Trophoblast cell (in vitro differentiated cells and primary cell): ENCODE measurements at regions not wholly inside any gene's neighbourhood (a gene's known extent, or its start where the extent isn't known, plus 50 kb on each side); places are given as distances from the start of the nearest gene placed in this dataset.
"Not testable (repeated sequence)": the region's sequence is repeated elsewhere in the genome, so short reads cannot be mapped to it uniquely, and the experiment has no call there.

Experiments
- DNase-seq, 2 donors: peaks; one replicate each; pipeline ENCODE4 v3.0.0-alpha.2; 2016
- H2AFZ ChIP-seq: 2 replicates; pipeline ENCODE4 v1.6.1; 2013; ENCODE audit warnings: low read length, moderate library complexity, mild to moderate bottlenecking; ENCODE audit not compliant: insufficient read depth, poor library complexity
- H2AK5ac ChIP-seq: 2 replicates; pipeline ENCODE4 v1.6.1; 2013; ENCODE audit warnings: mild to moderate bottlenecking, low read length
- H2BK120ac ChIP-seq: 2 replicates; pipeline ENCODE4 v1.6.1; 2013; ENCODE audit warnings: low read length, mild to moderate bottlenecking, moderate library complexity; ENCODE audit not compliant: insufficient read depth, poor library complexity
- H2BK12ac ChIP-seq: 2 replicates; pipeline ENCODE4 v1.6.1; 2013; ENCODE audit warnings: mild to moderate bottlenecking, low read length, moderate library complexity
- H2BK5ac ChIP-seq: 2 replicates; pipeline ENCODE4 v1.6.1; 2013; ENCODE audit warnings: low read length, low read depth, moderate library complexity, mild to moderate bottlenecking; ENCODE audit not compliant: poor library complexity
- H3K14ac ChIP-seq: 2 replicates; pipeline ENCODE4 v1.6.1; 2013; ENCODE audit warnings: mild to moderate bottlenecking, low read length
- H3K18ac ChIP-seq: 2 replicates; pipeline ENCODE4 v1.6.1; 2013; ENCODE audit warnings: mild to moderate bottlenecking, low read length
- H3K23ac ChIP-seq: 2 replicates; pipeline ENCODE4 v1.6.1; 2013; ENCODE audit warnings: low read length
- H3K27ac ChIP-seq: 2 replicates; pipeline ENCODE4 v1.5.1; 2013; ENCODE audit warnings: low read depth, mild to moderate bottlenecking, inconsistent platforms, low read length, moderate library complexity
- H3K27me3 ChIP-seq: 2 replicates; pipeline ENCODE4 v1.6.1; 2013; ENCODE audit warnings: inconsistent platforms, mild to moderate bottlenecking, low read length, moderate library complexity; ENCODE audit not compliant: insufficient read depth
- H3K36me3 ChIP-seq, 2 experiments: 1 replicate in 1 of 2; 2 replicates in 1 of 2; pipeline ENCODE4 v1.6.1; 2013; ENCODE audit warnings: low read length in 2 of 2, mild to moderate bottlenecking in 2 of 2, moderate library complexity in 1 of 2; ENCODE audit not compliant: insufficient read depth in 2 of 2, control insufficient read depth in 1 of 2
- H3K4ac ChIP-seq: 2 replicates; pipeline ENCODE4 v1.6.1; 2013; ENCODE audit warnings: low read depth, mild to moderate bottlenecking, low read length, moderate library complexity
- H3K4me1 ChIP-seq, 2 experiments: 1 replicate in 1 of 2; 2 replicates in 1 of 2; pipeline ENCODE4 v1.6.1; 2013; ENCODE audit warnings: low read length in 2 of 2, mild to moderate bottlenecking in 2 of 2, moderate library complexity in 1 of 2; ENCODE audit not compliant: insufficient read depth in 2 of 2, control insufficient read depth in 1 of 2
- H3K4me2 ChIP-seq: 2 replicates; pipeline ENCODE4 v1.6.1; 2013; ENCODE audit warnings: inconsistent platforms, mild to moderate bottlenecking, low read length, moderate library complexity
- H3K4me3 ChIP-seq: 2 replicates; pipeline ENCODE4 v1.5.1; 2013; ENCODE audit warnings: mild to moderate bottlenecking, low read depth, low read length, inconsistent platforms
- H3K79me1 ChIP-seq: one replicate; pipeline ENCODE4 v1.6.1; 2013; ENCODE audit warnings: low read length
- H3K79me2 ChIP-seq: 2 replicates; pipeline ENCODE4 v1.6.1; 2013; ENCODE audit warnings: low read length, mild to moderate bottlenecking; ENCODE audit not compliant: control insufficient read depth, insufficient read depth, poor library complexity
- H3K9ac ChIP-seq: 2 replicates; pipeline ENCODE4 v1.6.1; 2013; ENCODE audit warnings: mild to moderate bottlenecking, low read length
- H3K9me3 ChIP-seq: 2 replicates; pipeline ENCODE4 v1.6.1; 2013; ENCODE audit warnings: low read depth, mild to moderate bottlenecking, control low read depth, inconsistent platforms, low read length; ENCODE audit not compliant: insufficient read depth
- H4K12ac ChIP-seq: 2 replicates; pipeline ENCODE4 v1.6.1; 2013; ENCODE audit warnings: low read depth, mild to moderate bottlenecking, low read length, moderate library complexity
- H4K8ac ChIP-seq: 2 replicates; pipeline ENCODE4 v1.6.1; 2013; ENCODE audit warnings: low read depth, mild to moderate bottlenecking, low read length, moderate library complexity
- H4K91ac ChIP-seq: one replicate; pipeline ENCODE4 v1.6.1; 2013; ENCODE audit warnings: low read depth, mild to moderate bottlenecking, low read length, moderate library complexity
- WGBS: extraction: QIAGEN DNeasy Blood & Tissue Kit; methylation state at CpG from one replicate; pipeline ENCODE4 v1.1.7; 2013; ENCODE audit warnings: missing lambda C conversion rate; ENCODE audit not compliant: insufficient read length, insufficient coverage; ENCODE audit errors: extremely low coverage; 5-methylcytosine and 5-hydroxymethylcytosine counted together

- Histone ChIP-seq H4K91ac (no peak overlapping the region), H4K8ac (no peak overlapping the region), H3K4me1 (peaks cover 2 to 3% of the 10 kb centered on the region in 2 experiments), H3K4me3 (no peak overlapping the region), H3K4me2 (no peak overlapping the region), H3K18ac (no peak overlapping the region), H2BK12ac (no peak overlapping the region), H2BK5ac (no peak overlapping the region), H3K79me2 (no peaks in the 10 kb centered on the region), H3K79me1 (no peaks in the 10 kb centered on the region), H3K27me3 (no peaks in the 10 kb centered on the region), H2AFZ (no peak overlapping the region), H3K36me3 (no peaks in the 10 kb centered on the region), H2AK5ac (no peak overlapping the region), H3K14ac (no peak overlapping the region), H2BK120ac (no peak overlapping the region), H4K12ac (no peak overlapping the region), H3K4ac (no peak overlapping the region), H3K27ac (no peak overlapping the region), H3K23ac (no peak overlapping the region), H3K9ac (no peak overlapping the region), H3K9me3 (no peaks in the 10 kb centered on the region)
- WGBS = no CpG with 5 or more reads among the region's 1 CpG
- DNase-seq = no peak
These were observed 523.1 kb downstream of the HTR1B start for GRCh38 chr6:76940191-76940590.

GRCh38 chr6:76914737-76915136, 548.6 kb downstream of the HTR1B start:
- WGBS = no CpG with 5 or more reads among the region's 2 CpGs
- Histone ChIP-seq H3K14ac (no peak overlapping the region), H3K79me1 (no peaks in the 10 kb centered on the region), H3K9me3 (no peaks in the 10 kb centered on the region), H2AK5ac (no peak overlapping the region), H2BK12ac (no peak overlapping the region), H4K12ac (no peak overlapping the region), H4K91ac (no peak overlapping the region), H3K36me3 (no peaks in the 10 kb centered on the region), H3K18ac (no peak overlapping the region), H3K23ac (no peak overlapping the region), H3K4me3 (no peak overlapping the region), H3K9ac (no peak overlapping the region), H3K27ac (no peak overlapping the region), H2BK5ac (no peak overlapping the region), H3K27me3 (no peaks in the 10 kb centered on the region), H3K4me2 (no peak overlapping the region), H3K4ac (no peak overlapping the region), H3K79me2 (no peaks in the 10 kb centered on the region), H2AFZ (no peak overlapping the region), H4K8ac (no peak overlapping the region), H2BK120ac (no peak overlapping the region), H3K4me1 (no peaks in the 10 kb centered on the region)
- no peak for DNase-seq

GRCh38 chr6:76905541-76905940, 557.8 kb downstream of the HTR1B start:
- H3K36me3 ChIP-seq = not testable (repeated sequence)

GRCh38 chr6:76892542-76892941, 570.7 kb downstream of the HTR1B start:
- Histone ChIP-seq H4K8ac (no peak overlapping the region), H3K9ac (no peak overlapping the region), H2AK5ac (no peak overlapping the region), H2BK12ac (no peak overlapping the region), H3K4ac (no peak overlapping the region), H4K12ac (no peak overlapping the region), H3K79me1 (no peaks in the 10 kb centered on the region), H3K9me3 (peaks cover 3% of the 10 kb centered on the region), H3K36me3 (no peaks in the 10 kb centered on the region), H4K91ac (no peak overlapping the region), H2BK120ac (no peak overlapping the region), H3K4me2 (no peak overlapping the region), H3K27ac (no peak overlapping the region), H3K4me3 (no peak overlapping the region), H3K79me2 (no peaks in the 10 kb centered on the region), H3K23ac (no peak overlapping the region), H3K4me1 (no peaks in the 10 kb centered on the region), H3K27me3 (no peaks in the 10 kb centered on the region), H2BK5ac (no peak overlapping the region), H2AFZ (no peak overlapping the region), H3K14ac (no peak overlapping the region), H3K18ac (no peak overlapping the region)
- DNase-seq = no peak
- no CpG with 5 or more reads among the region's 3 CpGs for WGBS

More at GRCh38 chr6:76905541-76905940, 557.8 kb downstream of the HTR1B start:
- H3K4me3 ChIP-seq, H3K4me1 ChIP-seq, H3K79me1 ChIP-seq, H4K12ac ChIP-seq, H3K14ac ChIP-seq, H3K9me3 ChIP-seq, H3K18ac ChIP-seq, H4K8ac ChIP-seq, H2BK12ac ChIP-seq, H3K27ac ChIP-seq, H3K27me3 ChIP-seq, H2AK5ac ChIP-seq, H3K9ac ChIP-seq, H3K79me2 ChIP-seq, H4K91ac ChIP-seq, H2BK5ac ChIP-seq, H2AFZ ChIP-seq, H3K4ac ChIP-seq, DNase-seq, H3K4me2 ChIP-seq, H2BK120ac ChIP-seq, H3K23ac ChIP-seq: not testable (repeated sequence)
- WGBS = no CpG with 5 or more reads among the region's 6 CpGs
